HG03103 (cell line): ENCODE measurements at regions not wholly inside any gene's neighbourhood (a gene's known extent, or its start where the extent isn't known, plus 50 kb on each side); places are given as distances from the start of the nearest gene placed in this dataset.

Experiments used
- ATAC-seq: cut with Tn5 transposase; IDR thresholded peaks from one replicate; pipeline ENCODE4 v1.9.1; 2021; ENCODE audit warnings: low read depth; ENCODE audit not compliant: unreplicated experiment

GRCh38 chr21:41071258-41072171 is 96.4 kb upstream of the BACE2 start:
- no peak for ATAC-seq

GRCh38 chr21:41073558-41073957 is 94.4 kb upstream of the BACE2 start:
- ATAC-seq = no peak

- no peak for ATAC-seq
These were observed 93.4 kb upstream of the BACE2 start for GRCh38 chr21:41074396-41075184.

DNA sequence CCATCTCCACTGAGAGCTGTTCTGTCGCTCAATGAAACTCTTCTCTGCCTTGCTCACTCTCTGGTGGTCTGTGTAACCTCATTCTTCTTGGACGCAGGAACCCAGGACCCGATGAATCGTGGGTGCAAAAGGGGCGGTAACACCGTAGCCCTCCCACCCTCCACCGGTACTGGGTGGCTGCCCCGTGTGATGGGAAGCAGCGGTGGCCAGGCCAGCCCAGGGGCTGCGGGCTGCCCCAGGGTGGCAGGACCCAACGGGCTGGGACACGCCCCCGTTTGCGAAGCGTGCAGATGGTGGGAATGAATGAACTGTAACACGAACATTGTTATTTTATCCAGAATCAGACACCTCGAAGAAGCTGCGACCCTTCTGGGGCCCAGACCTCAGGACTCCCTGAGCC is 92.3 kb upstream of the BACE2 start:
- no peak for ATAC-seq

DNA sequence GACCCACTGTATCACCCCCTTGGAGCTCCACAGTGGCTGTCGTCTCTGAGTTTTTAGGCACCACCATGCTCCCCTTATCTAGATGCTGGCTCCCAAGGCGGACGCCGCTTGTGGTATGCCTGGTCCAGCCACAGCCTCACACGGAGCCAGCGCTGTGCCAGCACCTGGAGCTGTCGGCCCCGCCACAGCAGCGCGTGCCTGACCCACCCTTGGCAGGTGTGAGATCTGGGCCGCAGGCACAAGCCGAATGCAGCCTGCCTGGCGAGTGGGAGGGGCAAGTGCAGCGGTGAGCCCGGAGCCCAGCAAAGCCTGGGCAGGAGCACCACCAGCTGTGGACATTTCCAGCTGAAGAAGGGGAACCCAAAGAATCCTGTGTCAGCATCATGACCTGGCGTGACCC is 91.9 kb upstream of the BACE2 start:
- ATAC-seq = no peak

- ATAC-seq = no peak
These were observed 88.8 kb upstream of the BACE2 start for GRCh38 chr21:41079159-41079558.

- ATAC-seq = no peak
These were observed 87.4 kb upstream of the BACE2 start for GRCh38 chr21:41080485-41081121.

DNA sequence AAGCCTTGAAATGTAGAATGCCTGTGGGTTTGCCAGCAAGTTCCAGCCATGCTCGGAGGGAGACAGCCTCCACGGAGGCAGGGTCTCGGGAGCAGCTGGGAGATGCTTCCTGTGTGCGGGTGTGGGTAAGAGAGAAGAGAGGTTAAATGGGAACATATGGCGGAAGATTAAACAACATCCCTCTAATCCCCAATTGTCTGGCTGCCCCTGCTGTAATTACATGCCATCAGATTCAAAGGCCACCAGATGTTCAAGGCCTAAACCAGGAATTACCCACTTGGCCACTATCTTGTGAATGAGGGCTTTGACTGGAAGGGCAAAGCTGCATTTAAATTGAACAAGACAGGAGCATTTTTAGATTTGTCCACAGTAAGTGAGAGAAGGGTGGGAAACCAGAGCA is 81.4 kb upstream of the BACE2 start:
- ATAC-seq = no peak

DNA sequence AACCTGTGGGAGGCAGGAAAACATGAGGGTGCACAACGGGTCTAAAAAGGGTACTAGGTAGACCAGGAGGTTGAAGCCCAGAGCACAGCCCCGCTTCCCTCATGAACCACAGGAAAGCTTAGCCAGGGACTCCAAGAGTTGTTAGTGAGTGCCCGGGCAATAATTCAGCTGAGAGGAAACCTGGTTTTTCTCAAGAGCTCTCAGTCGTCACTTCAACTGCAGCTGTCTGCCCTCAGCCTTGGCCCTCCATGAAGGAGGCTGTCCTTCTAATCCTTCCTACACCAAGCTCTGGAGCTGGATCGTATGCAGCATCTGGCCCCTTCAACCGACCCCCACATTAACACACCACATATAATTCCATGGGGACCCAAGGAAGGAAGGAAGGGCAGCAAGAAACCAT is 77.0 kb upstream of the BACE2 start:
- no peak for ATAC-seq

- ATAC-seq = no peak
These were observed 76.3 kb upstream of the BACE2 start for GRCh38 chr21:41091616-41092015.

GRCh38 chr21:41092312-41092711 is 75.6 kb upstream of the BACE2 start:
- ATAC-seq = no peak

GRCh38 chr21:41095983-41096382 is 72.0 kb upstream of the BACE2 start:
- ATAC-seq = no peak

- ATAC-seq = no peak
These were observed 69.9 kb upstream of the BACE2 start for GRCh38 chr21:41098076-41098475.

- ATAC-seq = no peak
These were observed 69.4 kb upstream of the BACE2 start for GRCh38 chr21:41098481-41099042.

GRCh38 chr21:41100826-41101550 is 67.0 kb upstream of the BACE2 start:
- no peak for ATAC-seq

DNA sequence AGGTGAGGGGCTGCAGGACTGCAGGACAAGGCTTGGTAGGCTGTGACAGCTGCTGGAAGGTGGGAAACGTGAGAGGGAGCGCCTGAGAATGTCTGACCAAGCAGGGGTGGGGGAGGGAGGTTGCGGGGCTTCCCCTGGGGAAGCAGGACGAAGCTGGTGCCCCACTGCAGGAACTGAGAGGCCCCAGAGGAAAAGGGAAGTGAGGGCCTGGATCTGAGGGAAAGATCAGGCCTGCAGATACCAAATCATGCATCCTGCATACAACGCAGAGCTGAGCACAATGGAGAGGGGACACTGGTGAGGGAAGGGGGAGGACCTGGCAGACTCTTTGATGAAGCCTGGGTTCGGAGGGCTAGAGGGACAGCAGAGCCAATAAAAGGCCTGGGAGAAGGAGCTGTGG is 65.7 kb upstream of the BACE2 start:
- ATAC-seq = no peak

DNA sequence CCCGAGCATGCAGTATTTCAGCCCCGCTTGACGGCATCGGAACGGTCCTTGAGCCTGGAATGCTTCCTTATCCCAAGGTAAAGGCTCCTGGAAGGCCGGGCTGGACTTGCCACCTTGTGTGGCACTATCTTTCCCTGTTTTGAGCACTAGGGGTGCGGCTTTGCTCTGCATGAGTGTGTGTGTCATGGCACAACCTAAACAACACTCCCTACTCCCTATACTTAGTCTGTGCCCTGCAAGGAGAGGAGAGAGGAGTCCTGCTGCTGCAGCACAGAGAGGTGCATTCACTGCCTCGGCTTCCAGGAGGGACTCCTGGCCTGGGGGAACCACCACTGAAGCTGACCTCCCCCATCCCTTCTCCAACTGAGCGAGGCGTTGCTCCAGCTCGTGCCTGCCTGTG is 60.4 kb upstream of the BACE2 start:
- ATAC-seq = no peak

GRCh38 chr21:41108668-41109585 is 59.0 kb upstream of the BACE2 start:
- no peak for ATAC-seq

DNA sequence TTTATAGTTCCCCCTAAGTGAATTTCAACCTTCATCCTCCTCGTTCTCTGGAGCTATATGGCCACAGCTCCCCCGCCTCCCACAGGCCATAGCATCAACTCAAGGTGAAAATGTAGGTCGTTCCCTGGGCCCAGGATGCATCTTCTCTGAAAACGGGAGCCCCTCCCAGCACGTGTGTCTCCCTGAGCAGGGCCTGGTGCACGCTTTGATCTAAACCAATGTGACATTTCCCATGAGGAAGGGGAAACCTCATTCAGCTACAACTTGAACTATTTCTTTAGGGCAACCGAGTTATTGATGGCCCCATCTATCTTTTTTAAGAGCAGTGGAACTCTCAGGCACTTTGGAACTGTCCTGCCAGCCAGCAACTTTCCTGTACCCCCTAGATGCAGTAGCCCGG is 57.8 kb upstream of the BACE2 start:
- no peak for ATAC-seq
